ENCODE measurements at regions not wholly inside any gene's neighbourhood (a gene's known extent, or its start where the extent isn't known, plus 50 kb on each side); places are given as distances from the start of the nearest gene placed in this dataset.

DNA sequence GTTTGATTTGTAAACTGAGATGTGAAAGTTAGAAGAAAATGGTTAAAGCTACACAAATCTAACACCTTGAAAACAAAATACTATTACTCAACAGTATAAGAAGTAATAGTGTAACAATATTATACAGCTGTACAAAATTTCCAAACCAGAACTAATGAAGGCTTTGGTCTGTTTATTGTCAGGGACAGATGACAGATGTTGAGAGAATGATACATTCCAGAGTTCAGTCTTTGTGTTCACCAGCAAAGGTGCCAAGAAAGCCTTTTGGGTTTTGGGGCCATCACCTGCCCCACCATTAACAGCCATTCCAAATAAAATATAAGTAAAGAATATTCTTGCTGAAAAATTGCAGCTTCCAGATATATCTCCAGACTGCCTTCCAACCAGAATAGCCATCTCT is 439.3 kb downstream of the PCDH20 start:
- TF ChIP-seq POLR2A (IDR thresholded peaks at IDR 0.05) = no peak
- TF ChIP-seq, protein P1, sequence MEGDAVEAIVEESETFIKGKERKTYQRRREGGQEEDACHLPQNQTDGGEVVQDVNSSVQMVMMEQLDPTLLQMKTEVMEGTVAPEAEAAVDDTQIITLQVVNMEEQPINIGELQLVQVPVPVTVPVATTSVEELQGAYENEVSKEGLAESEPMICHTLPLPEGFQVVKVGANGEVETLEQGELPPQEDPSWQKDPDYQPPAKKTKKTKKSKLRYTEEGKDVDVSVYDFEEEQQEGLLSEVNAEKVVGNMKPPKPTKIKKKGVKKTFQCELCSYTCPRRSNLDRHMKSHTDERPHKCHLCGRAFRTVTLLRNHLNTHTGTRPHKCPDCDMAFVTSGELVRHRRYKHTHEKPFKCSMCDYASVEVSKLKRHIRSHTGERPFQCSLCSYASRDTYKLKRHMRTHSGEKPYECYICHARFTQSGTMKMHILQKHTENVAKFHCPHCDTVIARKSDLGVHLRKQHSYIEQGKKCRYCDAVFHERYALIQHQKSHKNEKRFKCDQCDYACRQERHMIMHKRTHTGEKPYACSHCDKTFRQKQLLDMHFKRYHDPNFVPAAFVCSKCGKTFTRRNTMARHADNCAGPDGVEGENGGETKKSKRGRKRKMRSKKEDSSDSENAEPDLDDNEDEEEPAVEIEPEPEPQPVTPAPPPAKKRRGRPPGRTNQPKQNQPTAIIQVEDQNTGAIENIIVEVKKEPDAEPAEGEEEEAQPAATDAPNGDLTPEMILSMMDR (IDR thresholded peaks at IDR 0.05) = no peak
- intact Hi-C loops (cut with DNase I; ENCODE audit: low total_unique reads) = no loop called here
- no peak overlapping the region for H3K4me3 ChIP-seq (ENCODE audit: low read depth, poor library complexity, severe bottlenecking)
- DNase-seq (ENCODE audit: low spot score in 2 of 2) = no peak

DNA sequence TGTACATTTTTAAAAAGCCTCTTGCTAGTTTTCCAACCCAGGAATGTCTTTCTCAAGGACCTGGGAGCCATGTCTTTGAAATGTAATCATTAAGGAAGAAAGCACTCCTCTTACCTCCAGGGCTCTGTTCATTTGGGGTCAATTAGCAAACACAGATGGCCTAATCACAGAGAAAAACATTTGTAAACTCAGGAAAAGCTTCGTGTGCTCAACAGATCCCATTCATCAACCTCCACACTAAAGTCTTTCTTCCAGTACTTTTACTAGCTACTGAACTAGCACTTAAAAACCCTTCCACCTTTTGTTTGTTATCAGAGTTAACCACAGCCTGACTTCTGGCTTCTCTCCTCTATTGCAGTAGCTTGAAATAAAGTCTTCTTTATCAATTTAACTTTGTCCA is 441.4 kb downstream of the PCDH20 start:
- TF ChIP-seq POLR2A (IDR thresholded peaks at IDR 0.05) = no peak
- TF ChIP-seq, protein P1 (IDR thresholded peaks at IDR 0.05) = no peak
- intact Hi-C loops (cut with DNase I; ENCODE audit: low total_unique reads) = no loop called here
- no peak for DNase-seq (ENCODE audit: low spot score in 2 of 2)
- WGBS, 2 donors = 5 to 18% methylated on average over 1 of the region's 1 CpG
- no peak overlapping the region for H3K4me3 ChIP-seq (ENCODE audit: low read depth, poor library complexity, severe bottlenecking)

DNA sequence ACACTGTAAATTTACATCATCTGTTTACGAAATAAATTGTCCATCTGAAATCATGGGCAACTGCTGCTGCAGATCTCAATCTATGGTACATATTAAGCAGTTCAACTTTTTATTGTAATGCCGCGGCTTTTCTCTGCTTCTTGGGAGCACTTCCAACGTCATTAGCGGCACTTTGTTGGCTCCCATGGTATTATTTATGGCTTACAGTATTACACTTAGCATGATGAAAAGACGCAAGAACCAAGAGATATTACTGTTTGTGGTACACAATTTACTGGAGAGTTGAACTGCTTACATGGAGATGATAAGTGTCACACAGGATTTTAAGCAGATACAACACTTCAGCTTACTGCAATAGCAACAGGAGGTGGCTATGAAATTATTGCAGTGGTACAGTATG is 442.1 kb downstream of the PCDH20 start:
- 83 to 88% methylated on average over 6 of the region's 6 CpGs for WGBS, 2 donors
- TF ChIP-seq, protein P1 (IDR thresholded peaks at IDR 0.05) = no peak
- no peak for TF ChIP-seq POLR2A (IDR thresholded peaks at IDR 0.05)
- no peak for DNase-seq (ENCODE audit: low spot score in 2 of 2)
- intact Hi-C loops (cut with DNase I; ENCODE audit: low total_unique reads) = no loop called here
- H3K4me3 ChIP-seq (ENCODE audit: low read depth, poor library complexity, severe bottlenecking) = no peak overlapping the region

DNA sequence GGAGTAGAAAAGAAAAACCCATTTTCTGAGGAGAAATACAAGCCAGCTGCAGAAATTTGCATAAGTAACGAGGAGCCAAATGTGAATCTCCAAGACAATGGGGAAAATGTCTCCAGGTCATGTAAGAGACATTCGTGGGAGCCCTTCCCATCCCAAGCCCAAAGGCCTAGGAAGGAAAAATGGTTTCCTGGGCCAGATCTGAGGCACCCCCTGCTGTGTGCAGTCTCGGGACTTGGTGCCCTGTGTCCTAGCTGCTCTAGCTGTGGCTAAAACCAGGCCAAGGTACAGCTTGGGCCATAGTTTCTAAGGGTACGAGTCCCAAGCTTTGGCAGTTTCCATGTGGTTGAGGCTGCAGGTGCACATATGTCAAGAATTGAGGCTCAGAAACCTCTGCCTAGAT is 444.9 kb downstream of the PCDH20 start:
- WGBS, 2 donors = 61 to 72% methylated on average over 4 of the region's 4 CpGs
- H3K4me3 ChIP-seq (ENCODE audit: low read depth, poor library complexity, severe bottlenecking) = no peak overlapping the region
- TF ChIP-seq POLR2A (IDR thresholded peaks at IDR 0.05) = no peak
- DNase-seq (ENCODE audit: low spot score in 2 of 2) = no peak
- intact Hi-C loops (cut with DNase I; ENCODE audit: low total_unique reads) = no loop called here

DNA sequence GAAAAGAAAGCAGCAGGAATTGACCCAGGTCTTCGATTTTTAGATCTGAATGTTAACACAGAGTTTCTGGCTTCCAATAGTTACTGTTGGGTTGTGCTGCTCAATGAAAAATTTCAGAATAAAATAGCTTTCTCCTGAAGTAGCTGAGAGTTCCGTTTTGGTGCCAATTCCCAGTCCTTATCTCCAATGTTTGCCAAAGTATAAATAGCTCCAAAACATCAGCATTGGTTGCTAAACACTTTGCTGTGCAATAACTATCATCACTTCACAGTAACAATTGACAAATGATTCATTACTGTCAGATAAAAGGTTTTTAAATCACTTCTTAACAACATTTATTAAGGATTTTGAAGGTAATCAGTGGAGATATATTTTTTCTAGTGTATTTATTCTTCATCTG is 446.0 kb downstream of the PCDH20 start:
- no peak overlapping the region for H3K4me3 ChIP-seq (ENCODE audit: low read depth, poor library complexity, severe bottlenecking)
- intact Hi-C loops (cut with DNase I; ENCODE audit: low total_unique reads) = no loop called here
- WGBS, 2 donors = 25 to 39% methylated on average over 2 of the region's 2 CpGs
- TF ChIP-seq POLR2A (IDR thresholded peaks at IDR 0.05) = no peak
- TF ChIP-seq, protein P1 (IDR thresholded peaks at IDR 0.05) = no peak
- no peak for DNase-seq (ENCODE audit: low spot score in 2 of 2)

DNA sequence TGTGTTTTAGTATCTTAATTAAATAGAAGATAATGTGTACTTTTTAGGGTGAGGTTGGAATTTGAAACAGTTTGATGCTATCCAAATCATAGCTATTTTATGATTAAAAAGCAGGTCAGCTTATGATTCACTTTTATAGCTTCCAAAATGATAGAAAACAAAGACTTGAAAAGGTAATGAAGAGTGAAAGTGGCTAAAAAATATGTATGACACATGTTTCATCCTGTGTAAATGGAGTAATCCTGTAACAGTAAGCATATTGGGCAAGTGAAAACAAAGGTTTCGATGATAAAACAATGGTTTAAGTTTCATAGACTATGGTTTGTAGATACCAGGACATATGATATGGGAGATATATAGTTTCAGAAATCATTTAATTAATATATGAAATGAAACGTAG is 456.2 kb downstream of the PCDH20 start:
- WGBS, 2 donors = 78 to 87% methylated on average over 2 of the region's 2 CpGs
- TF ChIP-seq POLR2A (IDR thresholded peaks at IDR 0.05) = no peak
- TF ChIP-seq, protein P1 (IDR thresholded peaks at IDR 0.05) = no peak
- no peak overlapping the region for H3K4me3 ChIP-seq (ENCODE audit: low read depth, poor library complexity, severe bottlenecking)
- no peak for DNase-seq (ENCODE audit: low spot score in 2 of 2)
- intact Hi-C loops (cut with DNase I; ENCODE audit: low total_unique reads) = no loop called here
